Sigmoid colon (tissue), 3 donors: ENCODE measurements at regions not wholly inside any gene's neighbourhood (a gene's known extent, or its start where the extent isn't known, plus 50 kb on each side); places are given as distances from the start of the nearest gene placed in this dataset.

Experiments used
- CTCF ChIP-seq, 4 experiments: fragments of 450-650 bp in 3 of 4; fragments of 200-600 bp in 1 of 4; IDR thresholded peaks; one replicate each; pipeline ENCODE4 v1.5.1; 2016 to 2019; ENCODE audit warnings: antibody characterized with exemption in 4 of 4, mild to moderate bottlenecking in 3 of 4, moderate library complexity in 2 of 4
- POLR2A ChIP-seq, 2 donors: fragments of 450-650 bp; IDR thresholded peaks; one replicate each; pipeline ENCODE4 v1.6.1; 2016; ENCODE audit warnings: antibody characterized with exemption in 2 of 2, mild to moderate bottlenecking in 2 of 2, moderate library complexity in 2 of 2

- TF ChIP-seq CTCF (IDR thresholded peaks at IDR 0.05) (no peak), POLR2A (IDR thresholded peaks at IDR 0.05) (no peak)
Observed at GRCh38 chr17:70295731-70296130, 126.4 kb downstream of the KCNJ2 start.
